SKM-1 treated with dmso at 0.1 percent for 144 hours (cell line): ENCODE measurements at regions not wholly inside any gene's neighbourhood (a gene's known extent, or its start where the extent isn't known, plus 50 kb on each side); places are given as distances from the start of the nearest gene placed in this dataset.
"Not testable (repeated sequence)": the region's sequence is repeated elsewhere in the genome, so short reads cannot be mapped to it uniquely, and the experiment has no call there.

Source experiments
- DNase-seq: peaks from one replicate; lab custom pipeline; 2025; ENCODE audit not compliant: unreplicated experiment; lab: John Stamatoyannopoulos, UW

DNA sequence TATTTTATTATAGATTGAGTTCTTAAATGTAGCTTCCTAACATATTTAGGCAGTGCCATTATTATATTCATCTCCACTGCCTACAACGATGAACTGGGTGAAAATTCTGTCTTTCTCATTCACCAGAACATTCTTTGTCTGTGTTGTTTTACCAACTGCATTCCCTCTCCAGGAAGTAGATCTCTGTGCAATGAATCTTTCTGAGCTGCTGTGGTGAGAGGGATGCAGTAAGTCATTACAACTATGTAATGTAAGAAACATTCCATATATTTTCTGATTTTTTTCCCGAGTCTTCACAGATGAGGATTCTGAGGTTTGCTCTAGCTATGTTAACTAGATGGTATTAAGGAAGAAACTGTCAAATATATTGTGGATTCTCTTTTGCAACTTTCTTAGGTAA is 811.9 kb upstream of the PCDH7 start:
- DNase-seq: no peak

DNA sequence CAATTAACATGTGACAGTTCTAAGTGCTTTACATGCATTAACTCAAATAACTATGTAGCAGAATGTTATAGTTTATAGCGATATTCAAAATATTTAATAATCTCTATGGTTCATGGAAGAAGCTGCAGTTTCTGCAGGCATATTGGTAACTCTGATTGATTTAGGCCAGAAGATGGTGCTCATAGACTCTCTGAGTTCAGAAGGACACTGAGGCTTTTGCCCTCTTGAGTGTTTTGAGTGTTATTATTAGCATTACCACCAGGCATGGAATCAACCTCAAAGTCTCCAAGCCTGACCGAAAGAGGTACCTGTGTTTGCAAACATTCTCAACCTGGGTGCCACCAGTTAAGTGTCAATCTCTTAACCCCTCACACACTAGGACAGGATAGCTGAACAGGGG is 792.3 kb upstream of the PCDH7 start:
- no peak for DNase-seq

DNA sequence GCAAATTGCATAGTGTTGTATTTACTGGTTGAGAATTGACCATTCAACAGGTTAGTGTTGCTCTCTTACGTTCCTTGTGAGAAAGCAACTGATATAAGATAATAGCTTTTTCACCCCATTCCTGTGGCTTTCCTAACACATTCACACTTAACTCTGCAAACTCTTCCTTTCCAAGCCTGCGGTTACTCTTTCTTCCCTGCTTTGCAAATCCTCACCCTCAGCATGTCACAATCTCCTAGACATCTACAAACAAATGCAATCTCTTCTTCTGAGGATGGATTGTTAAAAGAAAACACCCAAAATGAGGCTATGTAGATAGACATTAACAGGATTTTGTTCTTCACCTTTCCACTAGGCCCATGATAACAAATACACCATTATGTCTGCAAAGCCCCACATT is 771.7 kb upstream of the PCDH7 start:
- DNase-seq: no peak

DNA sequence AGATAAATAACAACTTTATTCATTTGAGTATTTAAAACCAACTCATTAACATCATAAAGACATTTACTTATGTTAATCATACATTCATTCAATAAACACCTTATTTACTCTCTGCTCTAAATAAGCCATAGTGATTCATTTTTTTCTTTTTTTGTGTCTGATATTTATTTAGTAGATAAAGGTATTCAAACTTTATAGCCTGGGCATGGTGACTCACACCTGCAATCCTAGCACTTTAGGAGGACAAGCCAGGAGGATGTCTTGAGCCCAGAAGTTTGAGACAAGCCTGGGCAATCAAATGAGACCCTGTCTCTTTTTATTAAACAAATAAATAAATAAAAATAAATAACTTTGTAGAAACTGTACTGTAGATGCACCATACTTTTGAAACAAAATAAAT is 771.3 kb upstream of the PCDH7 start:
- DNase-seq: no peak

DNA sequence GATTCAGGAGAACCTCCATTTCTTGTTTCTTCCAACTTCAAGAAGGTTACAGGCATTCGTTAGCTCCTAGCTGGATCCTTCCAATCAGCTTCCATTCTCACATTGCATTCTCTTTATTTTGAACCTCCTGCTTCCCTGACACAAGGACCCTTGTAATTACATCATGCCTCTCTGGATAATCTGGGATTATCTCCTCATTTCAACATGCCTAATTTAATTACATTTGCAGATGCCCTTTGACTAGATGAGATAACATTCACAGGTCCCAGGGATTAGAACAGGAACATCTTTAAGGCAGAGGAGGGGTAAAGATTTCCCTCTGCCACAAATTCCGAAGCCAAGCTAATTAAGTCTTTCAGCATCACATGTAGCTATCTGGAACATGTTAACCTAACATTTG is 753.8 kb upstream of the PCDH7 start:
- no peak for DNase-seq

DNA sequence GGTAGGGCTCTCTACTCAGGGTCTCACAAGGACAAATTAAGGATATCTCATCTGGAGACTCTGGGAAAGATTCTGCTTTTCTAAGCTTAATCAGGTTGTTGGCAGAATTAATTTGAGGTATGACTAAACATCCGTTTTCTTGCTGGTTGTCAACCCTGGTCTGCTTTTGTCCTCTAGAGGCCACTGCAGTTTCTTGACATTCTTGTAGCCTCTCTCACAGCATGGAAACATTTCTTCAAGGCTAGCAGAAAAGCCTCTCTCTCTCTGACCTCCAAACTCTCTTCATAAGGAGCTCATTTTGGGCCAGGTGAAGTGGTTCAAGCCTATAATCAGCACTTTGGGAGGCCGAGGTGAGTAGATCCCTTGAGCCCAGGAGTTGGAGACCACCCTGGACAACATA is 749.5 kb upstream of the PCDH7 start:
- DNase-seq: no peak

DNA sequence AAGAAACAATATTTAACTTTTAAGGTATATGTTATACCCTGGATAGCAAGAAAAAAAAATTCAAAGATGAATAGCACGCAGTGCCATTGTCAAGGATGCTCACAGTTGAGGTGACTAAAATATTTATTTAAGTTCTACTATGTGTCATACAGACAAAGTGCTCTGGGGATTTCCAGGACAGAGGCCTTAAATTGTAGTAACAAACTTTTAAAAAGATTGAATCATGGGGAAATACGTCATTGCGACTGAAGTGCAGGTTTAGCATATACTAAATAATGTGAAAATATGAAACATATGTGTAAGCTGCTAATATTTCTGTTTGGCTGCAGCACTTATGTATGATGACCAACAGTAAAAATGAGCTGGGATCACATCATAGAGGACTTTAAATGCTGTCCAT is 748.0 kb upstream of the PCDH7 start:
- no peak for DNase-seq

DNA sequence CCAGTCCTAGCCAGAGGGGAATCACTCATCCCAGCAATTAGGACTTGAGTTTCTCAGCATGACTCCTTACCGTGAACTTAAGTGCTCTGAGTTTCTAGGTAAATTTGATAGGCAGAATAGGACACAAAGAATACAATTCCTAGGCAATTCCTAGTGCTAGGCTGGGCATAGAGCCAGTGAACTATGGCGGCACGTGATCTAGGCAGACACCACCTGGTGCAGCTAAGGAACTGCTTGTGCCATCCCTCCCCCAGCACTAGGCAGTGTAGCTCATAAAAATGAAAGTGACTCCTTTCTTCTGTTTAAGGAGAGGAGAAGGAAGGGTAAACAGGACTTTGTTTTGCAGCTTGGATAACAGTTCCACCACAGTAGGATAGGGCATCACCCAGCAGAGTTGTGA is 736.3 kb upstream of the PCDH7 start:
- DNase-seq: no peak

DNA sequence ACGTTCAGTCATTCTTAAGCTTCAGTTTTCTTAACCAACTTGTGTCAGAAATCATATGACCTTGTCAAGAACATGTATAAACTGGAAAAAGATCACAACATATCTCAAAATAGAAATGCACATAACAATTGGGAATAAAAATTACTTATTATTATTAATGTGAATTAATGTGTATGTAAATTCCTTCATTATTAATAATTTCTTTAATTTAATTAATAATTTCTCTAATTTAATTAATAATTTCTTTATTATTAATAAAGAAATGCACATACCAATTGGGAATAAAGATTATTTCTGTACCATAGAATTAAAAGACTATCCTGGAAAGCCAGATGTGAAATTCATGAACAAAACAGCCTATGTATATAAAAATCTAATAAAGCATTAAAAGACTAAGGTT is 718.5 kb upstream of the PCDH7 start:
- DNase-seq: no peak

DNA sequence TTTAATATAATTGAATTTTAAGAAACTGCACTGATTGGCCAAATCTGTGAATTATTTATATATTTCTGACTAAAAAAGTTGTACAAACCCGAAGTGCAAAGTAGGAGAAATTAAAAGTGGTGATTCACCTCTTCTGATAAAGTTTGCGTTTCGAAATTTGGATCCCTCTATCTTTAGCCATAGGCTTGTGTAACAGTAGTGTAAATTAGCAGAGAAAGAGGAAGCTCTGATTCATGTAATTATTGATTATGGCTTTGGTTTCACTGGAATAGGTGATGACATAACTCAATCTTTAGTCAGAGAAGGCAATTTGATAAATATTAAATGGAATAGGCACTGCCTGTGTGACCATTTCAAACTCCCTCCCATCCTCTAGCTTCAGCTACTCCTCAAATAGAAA is 717.8 kb upstream of the PCDH7 start:
- no peak for DNase-seq

DNA sequence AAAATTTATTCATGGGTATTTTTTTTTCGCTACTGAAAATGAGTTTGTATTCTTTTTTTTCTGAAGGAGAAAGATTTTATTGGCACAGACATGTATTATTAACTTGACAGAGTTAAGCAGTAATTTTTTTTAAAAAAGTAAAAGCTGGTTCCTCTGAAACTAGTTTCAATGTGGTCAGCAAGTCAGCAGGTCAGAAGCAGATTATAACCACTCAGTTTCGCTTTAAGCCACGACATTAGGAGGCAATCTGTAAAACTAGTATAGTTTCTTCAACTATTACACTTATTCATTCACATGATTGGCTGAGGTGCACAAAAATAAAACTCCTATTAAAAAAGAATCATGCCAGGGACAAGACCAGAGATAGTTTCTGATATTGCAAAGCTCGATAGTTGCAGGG is 714.2 kb upstream of the PCDH7 start:
- DNase-seq: no peak

DNA sequence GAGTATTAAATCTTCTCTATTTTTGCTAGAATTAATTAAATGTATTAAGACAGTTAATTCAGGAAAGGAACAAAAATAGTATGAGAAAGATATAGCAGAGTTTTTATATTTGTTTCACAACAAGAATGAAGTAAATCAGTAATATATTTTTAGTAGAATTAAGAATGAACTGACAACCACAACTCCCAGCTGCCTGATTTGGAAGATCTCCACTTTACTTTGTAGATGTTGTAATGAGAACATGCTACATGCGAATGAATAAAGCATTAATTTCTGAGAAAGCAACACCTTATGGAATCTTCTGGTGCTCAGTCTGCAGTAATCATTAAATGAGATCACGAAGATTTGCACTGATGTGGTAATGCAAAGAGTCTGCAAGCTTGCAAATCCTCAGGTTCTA is 695.6 kb upstream of the PCDH7 start:
- DNase-seq: no peak

DNA sequence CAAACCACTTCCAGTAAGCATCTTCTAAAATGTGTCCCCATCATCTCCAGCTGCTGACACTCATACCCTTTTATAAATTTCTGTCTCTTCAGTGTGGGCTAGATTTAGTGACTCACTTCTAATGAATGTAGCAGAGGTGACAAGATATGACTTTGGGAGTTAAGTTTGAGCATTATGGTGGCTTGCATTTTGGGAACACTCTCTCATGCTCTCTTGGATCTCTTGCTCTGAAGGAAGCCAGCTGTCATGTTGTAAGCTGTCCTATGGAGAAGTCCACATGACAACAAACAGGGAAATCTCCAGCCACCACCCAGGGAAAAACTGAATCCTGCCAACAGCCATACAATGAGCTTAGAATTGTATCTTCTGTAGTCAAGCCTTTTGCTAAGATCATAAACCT is 691.3 kb upstream of the PCDH7 start:
- no peak for DNase-seq

DNA sequence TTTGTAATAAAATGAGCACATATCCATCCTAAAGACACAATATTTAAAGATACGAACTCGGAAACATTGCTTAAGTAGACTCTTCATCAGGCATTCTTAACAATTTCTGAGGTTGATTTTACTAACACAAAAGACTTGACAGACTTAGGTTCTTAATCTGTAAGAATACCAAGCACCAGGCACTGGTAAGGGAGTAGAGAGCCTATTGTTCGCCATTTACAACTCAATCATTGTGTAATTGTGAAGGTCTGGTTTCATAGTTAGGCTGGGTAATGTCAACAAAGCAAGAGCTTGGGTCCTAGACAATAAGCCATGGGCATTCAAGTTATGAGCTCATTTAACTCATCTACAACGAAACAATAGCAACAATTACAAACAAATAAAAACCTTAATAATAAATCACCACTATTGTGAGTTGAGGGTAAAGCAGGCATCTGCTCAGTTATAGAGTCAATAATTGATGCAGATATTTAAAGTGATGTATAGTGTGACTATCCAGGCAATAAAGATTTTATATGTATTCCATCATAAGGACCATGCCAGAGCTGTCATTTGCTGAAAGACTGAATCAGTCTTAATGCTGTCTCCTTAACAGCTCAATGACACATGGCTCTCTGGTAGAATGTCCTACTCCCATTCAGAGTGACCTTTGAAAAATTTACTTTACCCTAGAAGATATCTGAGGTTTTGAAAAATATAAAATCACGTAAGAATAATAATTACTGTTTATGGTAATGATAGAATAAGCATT is 664.0 kb upstream of the PCDH7 start:
- DNase-seq: no peak

DNA sequence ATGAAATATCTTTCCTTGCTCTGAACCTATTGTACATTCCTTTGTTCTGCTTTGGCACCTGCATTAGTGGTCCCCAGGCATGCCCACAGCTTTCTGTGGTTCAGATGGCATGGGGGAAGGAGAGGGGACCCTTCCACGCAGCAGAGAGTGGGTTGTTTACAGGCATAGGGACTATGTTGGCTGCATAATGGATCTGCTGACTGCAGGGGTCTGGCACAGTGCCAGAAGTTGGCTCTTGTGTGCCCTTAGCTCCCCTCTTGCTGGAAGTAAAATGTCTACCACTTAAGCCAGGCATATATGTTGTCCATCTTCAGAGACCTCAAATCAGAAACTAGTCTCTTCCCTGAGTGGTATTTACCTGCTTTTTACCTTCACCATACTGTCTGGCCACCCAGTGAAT is 651.9 kb upstream of the PCDH7 start:
- no peak for DNase-seq

DNA sequence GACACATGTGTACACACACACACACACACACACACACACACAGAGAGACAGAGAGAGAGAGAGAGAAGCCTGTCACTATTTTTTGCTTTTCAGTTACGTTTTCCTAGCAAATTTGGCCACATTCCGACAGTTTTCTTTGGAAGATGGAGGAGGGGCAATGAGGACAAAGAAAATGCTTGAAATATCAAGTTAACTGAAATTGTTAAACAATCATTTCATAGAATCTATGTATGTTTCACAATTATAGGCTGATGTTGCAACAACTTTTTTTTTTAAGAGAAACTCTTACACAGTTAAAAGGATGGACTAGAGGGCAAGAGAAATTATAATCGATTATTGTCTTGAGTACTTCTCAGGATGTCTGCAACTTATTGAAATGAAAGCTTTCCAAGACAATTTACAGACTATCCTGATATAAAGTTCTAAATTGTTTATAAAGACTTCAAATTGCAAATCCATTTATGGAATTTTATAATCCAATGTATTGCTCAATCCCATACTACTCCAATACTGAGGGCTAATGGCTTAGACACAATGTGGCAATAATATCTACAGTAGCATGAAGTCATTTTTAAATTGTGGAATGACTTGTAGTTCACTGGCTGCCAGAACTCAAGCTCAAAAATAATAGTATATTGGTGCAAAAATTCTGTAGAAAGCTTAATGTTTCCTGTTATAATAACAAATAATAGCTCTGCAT is 647.0 kb upstream of the PCDH7 start:
- DNase-seq: no peak

DNA sequence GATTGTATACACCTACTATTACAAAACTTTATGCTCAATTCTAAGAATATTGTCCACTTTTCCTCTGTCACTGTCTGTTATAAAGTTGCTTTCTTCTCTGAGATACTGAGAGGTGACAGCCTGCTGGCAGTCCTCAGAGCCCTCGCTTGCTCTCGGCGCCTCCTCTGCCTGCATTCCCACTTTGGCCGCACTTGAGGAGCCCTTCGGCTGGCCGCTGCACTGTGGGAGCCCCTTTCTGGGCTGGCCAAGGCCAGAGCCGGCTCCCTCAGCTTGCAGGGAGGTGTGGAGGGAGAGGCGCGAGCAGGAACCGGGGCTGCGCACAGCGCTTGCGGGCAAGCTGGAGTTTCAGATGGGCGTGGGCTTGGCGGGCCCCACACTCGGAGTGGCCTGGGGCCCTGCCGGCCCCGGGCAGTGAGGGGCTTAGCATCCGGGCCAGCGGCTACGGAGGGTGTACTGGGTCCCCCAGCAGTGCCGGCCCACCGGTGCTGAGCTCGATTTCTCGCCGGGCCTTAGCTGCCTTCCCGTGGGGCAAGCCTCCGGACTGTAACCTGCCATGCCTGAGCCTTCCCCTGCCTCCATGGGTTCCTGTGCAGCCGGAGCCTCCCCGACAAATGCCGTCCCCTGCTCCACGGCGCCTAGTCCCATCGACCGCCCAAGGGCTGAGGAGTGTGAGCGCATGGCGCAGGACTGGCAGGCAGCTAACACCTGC is 627.6 kb upstream of the PCDH7 start:
- DNase-seq: not testable (repeated sequence)

DNA sequence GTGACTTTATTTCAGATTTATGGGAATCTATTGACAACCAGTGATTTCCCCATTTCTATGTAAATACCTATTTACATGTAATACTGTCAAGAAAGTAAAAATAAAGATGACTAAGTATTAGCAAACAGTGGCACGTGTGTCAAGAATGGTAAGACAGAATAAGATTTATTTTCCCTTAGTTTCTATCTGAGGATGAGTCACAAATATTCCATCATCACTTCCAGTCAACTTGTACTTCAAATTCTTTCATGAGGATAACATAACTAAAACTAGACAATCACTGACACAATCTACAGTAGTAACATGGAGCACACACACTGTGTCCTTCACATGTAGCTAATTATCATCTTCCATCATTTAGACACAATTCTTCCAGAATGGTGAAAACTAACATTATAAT is 625.3 kb upstream of the PCDH7 start:
- no peak for DNase-seq

DNA sequence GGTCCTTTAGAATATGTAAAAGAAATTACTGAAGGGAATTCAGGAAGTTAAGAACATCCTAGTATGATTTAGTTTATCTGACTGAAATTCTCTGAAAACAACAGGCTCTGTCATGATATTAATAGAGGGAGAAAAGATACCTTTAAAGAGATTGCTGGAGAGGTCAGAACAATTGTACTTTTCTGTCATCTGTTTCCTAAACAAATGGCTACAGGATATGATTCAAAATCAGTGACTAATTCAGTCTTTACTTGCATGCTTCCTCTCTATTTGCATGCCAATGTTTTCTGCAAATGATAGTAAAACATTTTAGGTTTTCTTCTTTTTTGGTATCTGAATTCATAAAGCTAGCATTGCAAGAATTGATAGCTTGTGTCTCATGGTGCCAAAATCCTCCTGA is 616.7 kb upstream of the PCDH7 start:
- no peak for DNase-seq

DNA sequence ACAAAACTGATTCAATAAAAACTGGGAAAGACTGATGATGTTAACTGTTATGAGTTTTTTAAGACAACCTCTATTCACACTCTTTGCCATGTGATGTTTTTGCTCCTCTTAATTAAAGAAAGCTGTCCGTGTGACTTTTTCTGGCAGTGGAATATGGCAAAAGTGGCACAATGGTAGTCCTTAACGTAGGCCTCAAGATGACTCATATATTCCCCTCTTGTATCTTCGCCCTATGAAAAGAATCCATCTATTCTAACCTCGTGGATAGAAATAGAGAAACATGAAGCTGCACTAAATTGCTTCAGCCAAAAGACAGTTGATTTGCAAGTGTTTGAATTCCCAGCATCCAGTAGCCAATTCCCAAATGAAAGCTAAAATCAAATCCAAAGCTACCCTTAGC is 603.8 kb upstream of the PCDH7 start:
- DNase-seq: no peak

DNA sequence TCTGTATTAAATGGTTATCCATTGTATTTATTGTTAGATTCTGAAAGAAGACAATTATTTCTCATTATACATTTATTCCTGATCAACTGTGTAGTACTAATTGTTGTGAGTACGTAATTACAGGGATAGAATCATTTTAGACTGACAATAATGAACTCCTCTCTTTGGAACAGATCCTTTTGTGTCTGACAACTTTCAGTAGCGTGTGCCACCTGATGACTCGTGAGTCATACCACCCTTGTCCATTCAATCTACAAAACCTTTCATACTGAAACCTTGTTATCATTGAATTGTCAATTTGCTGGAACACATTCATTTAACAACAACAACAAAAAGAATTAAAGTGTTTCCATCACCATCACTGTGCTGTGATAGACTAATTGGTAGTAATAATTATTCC is 602.7 kb upstream of the PCDH7 start:
- DNase-seq: no peak

DNA sequence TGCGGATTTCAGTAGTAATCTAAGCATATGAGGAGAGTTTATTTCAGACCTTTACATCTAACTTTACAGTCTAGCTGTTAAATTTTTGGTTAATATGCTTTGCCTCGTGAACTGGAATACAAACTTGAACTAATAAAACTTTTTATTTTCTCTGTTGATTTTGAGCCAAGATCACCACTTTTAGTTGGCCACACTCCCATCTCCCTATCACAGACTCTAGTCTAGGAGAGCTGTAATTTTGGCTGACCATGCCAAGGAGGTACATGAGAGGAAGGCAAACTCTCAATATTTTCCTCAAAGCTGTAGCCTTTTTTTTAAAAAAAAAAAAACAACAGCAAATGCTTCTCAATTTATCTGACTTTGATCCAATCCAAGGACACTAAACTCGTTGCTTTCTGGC is 597.5 kb upstream of the PCDH7 start:
- no peak for DNase-seq
